ENCODE measurements at regions not wholly inside any gene's neighbourhood (a gene's known extent, or its start where the extent isn't known, plus 50 kb on each side); places are given as distances from the start of the nearest gene placed in this dataset.

DNA sequence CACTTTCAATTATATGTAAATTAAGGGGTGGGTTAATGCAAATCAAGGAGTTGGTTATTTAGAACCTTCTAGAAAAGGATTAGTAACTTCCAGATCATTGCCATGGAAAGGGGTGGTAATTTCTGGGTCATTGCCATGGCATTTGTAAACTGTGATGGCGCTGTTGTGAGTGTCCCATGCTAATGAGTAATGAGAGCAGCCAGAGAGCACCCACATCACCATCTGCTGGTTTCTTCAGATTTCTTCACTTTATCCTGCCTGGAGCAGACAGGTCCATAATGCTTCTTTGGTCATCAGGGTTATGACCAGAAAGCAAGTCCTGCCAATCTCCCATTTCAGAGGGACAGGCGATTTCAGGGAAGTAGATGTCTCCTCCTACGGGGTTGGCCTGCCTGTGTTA lies 311.3 kb upstream of the CNR1 start:
- Histone ChIP-seq H3K9me3 (replicated peaks; ENCODE audit: control insufficient read depth, insufficient read depth, low read length) (no peaks in the 10 kb centered on the region; the same call in 2 of the 3 replicates), H3K9ac (ENCODE audit: control insufficient read depth, insufficient read depth, low read length) (no peak overlapping the region), H4K20me1 (ENCODE audit: control insufficient read depth, insufficient read depth) (no peaks in the 10 kb centered on the region), H2AFZ (ENCODE audit: control insufficient read depth, low read depth, low read length) (no peak overlapping the region), H3K4me3 (no peak overlapping the region), H3K36me3 (ENCODE audit: control insufficient read depth in 2 of 2, insufficient read depth in 2 of 2, low read length in 1 of 2) (no peaks in the 10 kb centered on the region), H3K27ac (ENCODE audit: control insufficient read depth, insufficient read depth) (no peak overlapping the region), H3K79me2 (ENCODE audit: control insufficient read depth, insufficient read depth, low read length) (no peaks in the 10 kb centered on the region), H3K4me1 (ENCODE audit: control insufficient read depth, insufficient read depth, low read length) (no peaks in the 10 kb centered on the region), H3K4me2 (ENCODE audit: control insufficient read depth, insufficient read depth) (no peak overlapping the region), H3K27me3 (replicated peaks in 1 of 2; ENCODE audit: control insufficient read depth in 2 of 2, insufficient read depth in 2 of 2, low read length in 1 of 2) (no peaks in the 10 kb centered on the region)
- WGBS (ENCODE audit: insufficient coverage, insufficient replicate concordance, low lambda C conversion rate, missing lambda C conversion rate): 34% methylated on average over 3 of the region's 3 CpGs
- no TSS peak for BruUV-seq (replicated peaks)
- DNase-seq (ENCODE audit: low read depth, low spot score): no peak
- TF ChIP-seq, protein P1, sequence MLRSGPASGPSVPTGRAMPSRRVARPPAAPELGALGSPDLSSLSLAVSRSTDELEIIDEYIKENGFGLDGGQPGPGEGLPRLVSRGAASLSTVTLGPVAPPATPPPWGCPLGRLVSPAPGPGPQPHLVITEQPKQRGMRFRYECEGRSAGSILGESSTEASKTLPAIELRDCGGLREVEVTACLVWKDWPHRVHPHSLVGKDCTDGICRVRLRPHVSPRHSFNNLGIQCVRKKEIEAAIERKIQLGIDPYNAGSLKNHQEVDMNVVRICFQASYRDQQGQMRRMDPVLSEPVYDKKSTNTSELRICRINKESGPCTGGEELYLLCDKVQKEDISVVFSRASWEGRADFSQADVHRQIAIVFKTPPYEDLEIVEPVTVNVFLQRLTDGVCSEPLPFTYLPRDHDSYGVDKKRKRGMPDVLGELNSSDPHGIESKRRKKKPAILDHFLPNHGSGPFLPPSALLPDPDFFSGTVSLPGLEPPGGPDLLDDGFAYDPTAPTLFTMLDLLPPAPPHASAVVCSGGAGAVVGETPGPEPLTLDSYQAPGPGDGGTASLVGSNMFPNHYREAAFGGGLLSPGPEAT (IDR thresholded peaks at IDR 0.05; ENCODE audit: low read depth): no peak
- TF ChIP-seq SREBF1 (IDR thresholded peaks at IDR 0.05; ENCODE audit: low read length) (no peak), HDAC2 (IDR thresholded peaks at IDR 0.05) (no peak), PML (IDR thresholded peaks at IDR 0.05; ENCODE audit: low read length) (no peak), SUPT20H (IDR thresholded peaks at IDR 0.05; ENCODE audit: borderline replicate concordance, control insufficient read depth, low read depth, low read length) (no peak), EP300 (IDR thresholded peaks at IDR 0.05; ENCODE audit: borderline replicate concordance in 1 of 2, control insufficient read depth in 1 of 2, low read depth in 2 of 2, low read length in 2 of 2) (no peak), TARDBP (IDR thresholded peaks at IDR 0.05; ENCODE audit: borderline replicate concordance) (no peak), POLR2AphosphoS5 (IDR thresholded peaks at IDR 0.05; ENCODE audit: low read length) (no peak), JUND (IDR thresholded peaks at IDR 0.05; ENCODE audit: low read depth, low read length) (no peak), HDAC6 (IDR thresholded peaks at IDR 0.05; ENCODE audit: unreplicated experiment) (no peak), RAD51 (IDR thresholded peaks at IDR 0.05) (no peak)
- TF ChIP-seq, protein P2, sequence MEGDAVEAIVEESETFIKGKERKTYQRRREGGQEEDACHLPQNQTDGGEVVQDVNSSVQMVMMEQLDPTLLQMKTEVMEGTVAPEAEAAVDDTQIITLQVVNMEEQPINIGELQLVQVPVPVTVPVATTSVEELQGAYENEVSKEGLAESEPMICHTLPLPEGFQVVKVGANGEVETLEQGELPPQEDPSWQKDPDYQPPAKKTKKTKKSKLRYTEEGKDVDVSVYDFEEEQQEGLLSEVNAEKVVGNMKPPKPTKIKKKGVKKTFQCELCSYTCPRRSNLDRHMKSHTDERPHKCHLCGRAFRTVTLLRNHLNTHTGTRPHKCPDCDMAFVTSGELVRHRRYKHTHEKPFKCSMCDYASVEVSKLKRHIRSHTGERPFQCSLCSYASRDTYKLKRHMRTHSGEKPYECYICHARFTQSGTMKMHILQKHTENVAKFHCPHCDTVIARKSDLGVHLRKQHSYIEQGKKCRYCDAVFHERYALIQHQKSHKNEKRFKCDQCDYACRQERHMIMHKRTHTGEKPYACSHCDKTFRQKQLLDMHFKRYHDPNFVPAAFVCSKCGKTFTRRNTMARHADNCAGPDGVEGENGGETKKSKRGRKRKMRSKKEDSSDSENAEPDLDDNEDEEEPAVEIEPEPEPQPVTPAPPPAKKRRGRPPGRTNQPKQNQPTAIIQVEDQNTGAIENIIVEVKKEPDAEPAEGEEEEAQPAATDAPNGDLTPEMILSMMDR (IDR thresholded peaks at IDR 0.05 in 2 of 3, conservative IDR thresholded peaks at IDR 0.05 in 1 of 3; ENCODE audit: control insufficient read depth in 2 of 3, extremely low read depth in 1 of 3, insufficient read depth in 1 of 3, low read depth in 3 of 3, low read length in 3 of 3): no peak
- TF ChIP-seq, protein P3, sequence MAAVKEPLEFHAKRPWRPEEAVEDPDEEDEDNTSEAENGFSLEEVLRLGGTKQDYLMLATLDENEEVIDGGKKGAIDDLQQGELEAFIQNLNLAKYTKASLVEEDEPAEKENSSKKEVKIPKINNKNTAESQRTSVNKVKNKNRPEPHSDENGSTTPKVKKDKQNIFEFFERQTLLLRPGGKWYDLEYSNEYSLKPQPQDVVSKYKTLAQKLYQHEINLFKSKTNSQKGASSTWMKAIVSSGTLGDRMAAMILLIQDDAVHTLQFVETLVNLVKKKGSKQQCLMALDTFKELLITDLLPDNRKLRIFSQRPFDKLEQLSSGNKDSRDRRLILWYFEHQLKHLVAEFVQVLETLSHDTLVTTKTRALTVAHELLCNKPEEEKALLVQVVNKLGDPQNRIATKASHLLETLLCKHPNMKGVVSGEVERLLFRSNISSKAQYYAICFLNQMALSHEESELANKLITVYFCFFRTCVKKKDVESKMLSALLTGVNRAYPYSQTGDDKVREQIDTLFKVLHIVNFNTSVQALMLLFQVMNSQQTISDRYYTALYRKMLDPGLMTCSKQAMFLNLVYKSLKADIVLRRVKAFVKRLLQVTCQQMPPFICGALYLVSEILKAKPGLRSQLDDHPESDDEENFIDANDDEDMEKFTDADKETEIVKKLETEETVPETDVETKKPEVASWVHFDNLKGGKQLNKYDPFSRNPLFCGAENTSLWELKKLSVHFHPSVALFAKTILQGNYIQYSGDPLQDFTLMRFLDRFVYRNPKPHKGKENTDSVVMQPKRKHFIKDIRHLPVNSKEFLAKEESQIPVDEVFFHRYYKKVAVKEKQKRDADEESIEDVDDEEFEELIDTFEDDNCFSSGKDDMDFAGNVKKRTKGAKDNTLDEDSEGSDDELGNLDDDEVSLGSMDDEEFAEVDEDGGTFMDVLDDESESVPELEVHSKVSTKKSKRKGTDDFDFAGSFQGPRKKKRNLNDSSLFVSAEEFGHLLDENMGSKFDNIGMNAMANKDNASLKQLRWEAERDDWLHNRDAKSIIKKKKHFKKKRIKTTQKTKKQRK (IDR thresholded peaks at IDR 0.05; ENCODE audit: low read depth, low read length): no peak
- TF ChIP-seq, protein P4, sequence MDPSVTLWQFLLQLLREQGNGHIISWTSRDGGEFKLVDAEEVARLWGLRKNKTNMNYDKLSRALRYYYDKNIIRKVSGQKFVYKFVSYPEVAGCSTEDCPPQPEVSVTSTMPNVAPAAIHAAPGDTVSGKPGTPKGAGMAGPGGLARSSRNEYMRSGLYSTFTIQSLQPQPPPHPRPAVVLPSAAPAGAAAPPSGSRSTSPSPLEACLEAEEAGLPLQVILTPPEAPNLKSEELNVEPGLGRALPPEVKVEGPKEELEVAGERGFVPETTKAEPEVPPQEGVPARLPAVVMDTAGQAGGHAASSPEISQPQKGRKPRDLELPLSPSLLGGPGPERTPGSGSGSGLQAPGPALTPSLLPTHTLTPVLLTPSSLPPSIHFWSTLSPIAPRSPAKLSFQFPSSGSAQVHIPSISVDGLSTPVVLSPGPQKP (IDR thresholded peaks at IDR 0.05; ENCODE audit: low read depth, low read length): no peak
- SMC1A ChIA-PET (ENCODE audit: uncharacterized antibody, unreplicated experiment): no interaction called here
- CTCF ChIA-PET: no interaction called here
- no peak for ATAC-seq
- intact Hi-C loops (cut with micrococcal nuclease; ENCODE audit: unreplicated experiment): no loop called here
- POLR2A ChIA-PET: no interaction called here
- in situ Hi-C loops (cut with MboI): no loop called here
- no peak for FAIRE-seq
- RAD21 ChIA-PET (ENCODE audit: unreplicated experiment): no interaction called here
